ENCODE measurements at regions not wholly inside any gene's neighbourhood (a gene's known extent, or its start where the extent isn't known, plus 50 kb on each side); places are given as distances from the start of the nearest gene placed in this dataset.
A peak's percentile ranks its signal among the peaks of the same experiment; 100 is the strongest.
"Not testable (repeated sequence)": the region's sequence is repeated elsewhere in the genome, so short reads cannot be mapped to it uniquely, and the experiment has no call there.

GRCh38 chr7:142566271-142566670 is 183.0 kb upstream of the PRSS1 start:
- no peak for DNase-seq

DNA sequence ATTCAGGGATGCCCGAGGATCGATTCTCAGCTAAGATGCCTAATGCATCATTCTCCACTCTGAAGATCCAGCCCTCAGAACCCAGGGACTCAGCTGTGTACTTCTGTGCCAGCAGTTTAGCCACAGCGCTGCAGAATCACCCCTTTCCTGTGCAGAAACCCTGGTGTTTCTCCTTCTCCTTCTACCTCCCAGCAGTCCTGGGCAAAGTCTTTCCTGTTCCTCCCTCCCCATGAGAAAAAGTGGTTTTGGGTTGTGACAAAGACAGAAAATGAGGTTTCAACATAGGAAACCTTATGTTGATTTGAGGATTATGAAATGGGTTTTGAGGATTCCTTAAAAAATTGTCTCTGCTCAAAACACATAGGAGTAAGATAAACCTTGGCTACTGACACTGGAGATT is 185.1 kb upstream of the PRSS1 start:
- not testable (repeated sequence) for DNase-seq

DNA sequence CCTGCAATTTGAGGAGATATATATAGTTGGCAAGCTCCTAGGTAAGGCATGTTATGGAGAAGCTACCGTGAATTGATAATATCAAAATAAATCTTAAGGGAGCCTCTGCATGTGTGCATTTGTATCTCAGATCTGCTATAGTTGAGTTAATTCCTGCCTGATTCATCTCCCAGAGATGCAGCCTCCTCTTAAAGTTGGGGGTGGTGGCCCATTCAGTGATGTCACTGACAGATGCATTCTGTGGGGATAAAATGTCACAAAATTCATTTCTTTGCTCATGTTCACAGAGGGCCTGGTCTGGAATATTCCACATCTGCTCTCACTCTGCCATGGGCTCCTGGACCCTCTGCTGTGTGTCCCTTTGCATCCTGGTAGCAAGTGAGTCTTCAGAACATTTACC is 185.8 kb upstream of the PRSS1 start:
- no peak for DNase-seq

GRCh38 chr7:142562688-142563087 is 186.6 kb upstream of the PRSS1 start:
- no peak for DNase-seq

DNA sequence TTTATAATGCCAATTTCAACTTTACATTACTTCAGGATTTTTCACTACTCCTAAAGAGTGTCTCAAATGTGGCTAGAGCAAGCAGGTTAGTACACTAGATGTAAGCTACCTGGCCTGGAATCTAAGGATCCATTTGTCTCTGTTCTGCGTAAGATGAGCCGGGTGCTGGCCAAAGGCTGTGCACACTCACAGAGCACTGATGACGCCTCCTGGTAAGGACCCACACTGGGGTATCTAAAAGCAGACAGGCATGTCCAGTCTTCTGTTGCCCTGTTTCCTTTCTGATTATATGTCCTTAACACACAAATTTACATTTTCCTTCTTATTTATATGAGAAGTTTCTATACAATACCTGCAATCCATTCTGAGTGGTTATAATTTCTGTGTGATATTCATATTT is 187.9 kb upstream of the PRSS1 start:
- not testable (repeated sequence) for DNase-seq

DNA sequence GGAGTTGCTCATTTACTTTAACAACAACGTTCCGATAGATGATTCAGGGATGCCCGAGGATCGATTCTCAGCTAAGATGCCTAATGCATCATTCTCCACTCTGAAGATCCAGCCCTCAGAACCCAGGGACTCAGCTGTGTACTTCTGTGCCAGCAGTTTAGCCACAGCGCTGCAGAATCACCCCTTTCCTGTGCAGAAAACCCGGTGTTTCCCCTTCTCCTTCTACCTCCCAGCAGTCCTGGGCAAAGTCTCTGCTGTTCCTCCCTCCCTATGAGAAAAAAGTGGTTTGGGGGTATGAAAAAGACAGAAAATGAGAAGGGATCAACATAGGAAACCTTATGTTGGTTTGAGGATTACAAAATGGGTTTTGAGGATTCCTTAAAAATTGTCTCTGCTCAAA is 188.5 kb upstream of the PRSS1 start:
- DNase-seq: not testable (repeated sequence)

DNA sequence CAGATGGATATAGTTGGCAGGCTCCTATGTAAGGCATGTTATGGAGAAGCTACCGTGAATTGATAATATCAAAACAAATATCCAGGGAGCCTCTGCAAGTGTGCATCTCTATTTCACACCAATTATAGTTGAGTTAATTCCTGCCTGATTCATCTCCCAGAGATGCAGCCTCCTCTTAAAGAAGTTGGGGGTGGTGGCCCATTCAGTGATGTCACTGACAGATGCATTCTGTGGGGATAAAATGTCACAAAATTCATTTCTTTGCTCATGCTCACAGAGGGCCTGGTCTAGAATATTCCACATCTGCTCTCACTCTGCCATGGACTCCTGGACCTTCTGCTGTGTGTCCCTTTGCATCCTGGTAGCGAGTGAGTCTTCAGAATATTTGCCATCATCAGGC is 189.1 kb upstream of the PRSS1 start:
- DNase-seq: no peak

GRCh38 chr7:142557971-142558582 is 191.2 kb upstream of the PRSS1 start:
- peak; percentile 37 to 41 for DNase-seq

DNA sequence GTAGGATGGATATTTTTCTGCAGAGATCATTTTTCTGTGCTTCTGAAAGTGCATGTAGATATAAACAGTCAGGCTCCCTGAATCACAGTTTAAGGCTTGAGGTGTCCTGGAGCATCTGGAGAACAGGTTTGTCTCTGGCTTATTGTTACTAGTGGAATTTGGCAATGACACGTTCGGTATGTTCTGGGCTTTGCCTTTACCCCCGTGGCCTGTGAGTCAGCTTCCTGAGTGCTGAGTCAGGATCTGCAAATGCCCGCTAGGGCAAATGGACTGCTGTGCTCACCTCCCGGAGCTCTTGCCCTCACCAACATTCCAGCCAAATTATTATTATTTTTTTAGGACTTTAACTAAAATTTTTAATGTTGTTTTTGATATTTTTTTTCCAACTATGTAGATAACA is 192.5 kb upstream of the PRSS1 start:
- no peak for DNase-seq

GRCh38 chr7:142554560-142555532 is 194.4 kb upstream of the PRSS1 start:
- no peak for DNase-seq

DNA sequence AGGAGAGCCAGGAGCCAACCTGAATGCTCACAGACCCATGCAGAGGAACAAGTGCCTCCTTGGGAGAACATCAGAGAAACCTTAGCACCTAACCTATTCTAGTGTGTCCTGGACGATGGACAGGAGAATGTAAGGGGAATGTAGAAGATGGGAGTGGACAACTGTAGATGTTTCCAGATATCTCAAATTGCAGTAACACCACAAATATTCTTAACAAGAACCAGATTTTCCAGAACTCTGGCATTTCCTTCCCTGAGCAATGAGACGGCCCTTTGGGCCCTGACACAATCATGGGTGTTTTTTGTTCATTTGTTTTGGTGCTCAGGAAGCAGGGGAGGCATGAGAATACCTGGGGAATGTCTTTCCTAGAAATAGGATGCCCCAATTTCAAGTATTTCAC is 196.1 kb upstream of the PRSS1 start:
- DNase-seq: no peak

DNA sequence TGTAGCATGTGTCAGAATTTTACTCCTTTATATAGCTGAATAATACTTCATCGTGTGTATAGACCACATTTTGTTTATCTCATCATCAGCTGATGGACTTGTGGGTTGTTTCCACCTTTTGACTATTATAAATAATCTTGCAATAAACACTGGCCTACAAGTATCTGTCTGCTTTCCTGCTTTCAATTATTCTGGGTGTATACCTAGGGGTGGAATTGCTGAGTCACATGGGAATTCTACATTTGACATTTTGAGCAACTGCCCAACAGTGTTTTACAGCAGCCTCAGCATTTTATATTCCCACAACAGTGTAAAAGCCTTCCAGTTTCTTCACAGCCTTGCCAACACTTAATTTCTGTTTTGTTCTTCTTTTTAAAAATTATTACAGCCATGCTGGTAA is 200.3 kb upstream of the PRSS1 start:
- no peak for DNase-seq

- DNase-seq: no peak
Observed at GRCh38 chr7:142546452-142546851, 202.8 kb upstream of the PRSS1 start.

GRCh38 chr7:142542942-142543341 is 206.3 kb upstream of the PRSS1 start:
- no peak for DNase-seq

DNA sequence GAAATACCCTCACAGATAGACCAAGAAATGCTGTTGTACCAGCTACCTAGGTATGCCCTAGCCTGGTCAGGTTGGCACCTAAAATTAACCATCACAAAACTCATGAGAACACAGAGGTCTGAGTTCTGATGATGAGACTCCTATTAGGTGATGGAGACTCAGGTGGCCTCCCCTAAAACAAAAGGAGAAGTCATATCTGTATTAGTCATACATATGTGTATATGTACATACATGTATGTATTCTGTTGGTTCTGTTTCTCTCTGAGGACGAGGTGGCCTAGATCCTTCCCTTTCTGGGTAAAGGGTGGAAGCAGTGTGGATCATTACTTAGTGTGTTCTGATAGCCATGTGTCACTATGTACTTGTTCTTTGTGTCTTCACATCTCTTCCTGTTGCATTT is 207.2 kb upstream of the PRSS1 start:
- DNase-seq: no peak

DNA sequence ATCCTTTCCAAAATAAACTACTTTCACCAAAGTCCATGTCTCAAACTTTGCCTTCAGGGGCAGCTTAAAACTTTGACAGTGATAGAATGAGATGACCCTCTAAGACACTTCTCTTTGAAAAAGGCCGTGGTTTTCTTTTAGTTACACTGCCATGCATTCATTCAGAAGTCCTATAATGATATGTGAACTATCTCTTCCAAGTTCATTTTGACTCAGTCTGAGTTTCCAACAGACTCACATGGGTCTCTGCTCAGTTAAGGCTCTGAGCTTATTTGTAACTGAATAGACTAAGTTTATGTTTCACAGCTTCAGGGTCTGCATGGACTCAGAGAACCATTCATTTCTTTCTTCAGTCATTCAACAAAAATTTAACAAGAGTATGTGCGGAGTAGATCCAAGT is 208.9 kb upstream of the PRSS1 start:
- no peak for DNase-seq

GRCh38 chr7:142539901-142540300 is 209.4 kb upstream of the PRSS1 start:
- no peak for DNase-seq

DNA sequence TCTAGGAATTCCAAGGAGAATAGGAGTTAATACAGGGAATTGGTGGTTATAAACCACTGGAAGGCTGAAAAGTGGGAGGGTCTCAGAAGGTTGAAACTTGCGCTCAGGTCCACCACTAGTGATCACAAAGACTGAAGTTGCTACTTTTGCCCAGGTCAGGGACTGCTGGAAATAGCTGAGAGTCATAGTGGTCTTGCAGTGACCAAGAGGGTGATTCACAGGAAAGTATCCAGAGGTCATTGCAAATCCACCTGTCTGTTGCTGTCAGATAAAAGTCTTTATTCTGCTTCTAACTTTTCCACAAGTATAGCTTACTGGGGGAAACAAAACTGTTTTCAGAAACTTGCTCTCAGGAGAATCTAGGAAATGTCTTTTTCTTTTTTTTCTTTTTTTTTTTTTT is 211.5 kb upstream of the PRSS1 start:
- no peak for DNase-seq

DNA sequence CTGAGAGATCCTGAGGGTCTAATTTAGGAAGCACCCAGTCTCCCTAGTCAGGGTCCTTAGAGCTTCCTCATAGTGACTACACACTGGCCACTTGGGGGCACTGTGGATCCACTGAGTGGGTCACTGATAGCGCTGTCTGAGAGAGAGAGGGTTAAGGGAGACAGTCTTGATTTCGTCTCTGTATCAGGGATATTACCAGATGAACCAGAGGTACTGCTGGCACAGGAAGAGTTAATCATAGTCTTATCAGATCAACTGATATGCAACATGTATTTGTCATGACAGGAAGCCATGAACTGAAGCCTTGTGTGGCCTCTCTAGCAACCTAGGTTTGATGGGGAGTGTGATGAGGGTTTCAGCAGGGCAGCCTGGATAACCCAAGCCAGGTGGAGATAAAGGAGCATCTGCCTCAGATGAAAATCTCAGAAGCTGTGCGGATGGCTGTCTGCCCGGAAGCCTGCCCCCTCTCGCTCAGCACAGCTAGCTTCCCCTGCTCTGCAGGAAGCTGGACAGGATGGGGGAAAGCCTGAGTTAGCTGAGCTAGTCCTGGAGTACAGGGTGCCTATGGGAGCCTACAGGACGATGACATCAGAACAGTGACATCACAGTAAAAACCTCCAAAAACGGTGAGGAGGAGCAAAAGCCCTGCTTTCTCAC is 214.0 kb upstream of the PRSS1 start:
- DNase-seq: peak; percentile 66 to 74

DNA sequence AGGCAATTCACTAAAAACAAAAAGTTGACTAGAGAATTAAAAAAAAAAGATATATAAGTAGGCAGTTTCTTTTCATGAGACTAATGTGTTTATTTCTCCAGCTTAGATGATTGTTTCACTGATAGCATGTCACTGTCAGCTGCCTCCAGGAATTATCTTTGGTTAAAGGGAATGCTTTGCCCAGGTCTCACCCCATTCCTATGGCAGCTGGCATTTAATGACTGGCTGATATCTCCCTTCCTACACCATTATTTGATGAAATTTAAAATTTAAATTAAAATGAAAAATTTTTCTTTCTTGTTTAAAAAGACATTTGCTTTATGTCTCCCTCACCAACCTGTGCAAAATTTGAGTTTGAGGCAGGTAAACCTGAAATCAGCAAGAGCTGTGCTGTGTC is 214.5 kb upstream of the PRSS1 start:
- no peak for DNase-seq

DNA sequence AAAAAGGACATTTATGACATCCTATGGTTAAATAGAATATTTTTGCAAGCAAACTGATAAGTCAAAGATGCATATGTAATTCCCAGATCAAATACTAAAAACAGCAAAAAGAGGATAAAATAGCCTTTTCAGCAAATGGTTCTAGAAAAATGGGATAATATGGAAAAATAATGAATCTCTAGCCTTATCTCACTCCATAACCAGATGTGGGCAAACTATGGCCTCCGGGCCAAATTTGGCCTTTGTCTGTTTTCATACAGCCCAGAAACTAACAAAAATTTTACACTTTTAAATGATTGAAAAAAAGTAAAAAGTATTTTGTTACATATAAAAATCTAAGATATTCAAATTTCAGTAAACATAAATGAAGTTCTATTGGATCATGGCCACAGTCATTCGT is 215.4 kb upstream of the PRSS1 start:
- no peak for DNase-seq

- no peak for DNase-seq
Observed at GRCh38 chr7:142529591-142529990, 219.7 kb upstream of the PRSS1 start.

DNA sequence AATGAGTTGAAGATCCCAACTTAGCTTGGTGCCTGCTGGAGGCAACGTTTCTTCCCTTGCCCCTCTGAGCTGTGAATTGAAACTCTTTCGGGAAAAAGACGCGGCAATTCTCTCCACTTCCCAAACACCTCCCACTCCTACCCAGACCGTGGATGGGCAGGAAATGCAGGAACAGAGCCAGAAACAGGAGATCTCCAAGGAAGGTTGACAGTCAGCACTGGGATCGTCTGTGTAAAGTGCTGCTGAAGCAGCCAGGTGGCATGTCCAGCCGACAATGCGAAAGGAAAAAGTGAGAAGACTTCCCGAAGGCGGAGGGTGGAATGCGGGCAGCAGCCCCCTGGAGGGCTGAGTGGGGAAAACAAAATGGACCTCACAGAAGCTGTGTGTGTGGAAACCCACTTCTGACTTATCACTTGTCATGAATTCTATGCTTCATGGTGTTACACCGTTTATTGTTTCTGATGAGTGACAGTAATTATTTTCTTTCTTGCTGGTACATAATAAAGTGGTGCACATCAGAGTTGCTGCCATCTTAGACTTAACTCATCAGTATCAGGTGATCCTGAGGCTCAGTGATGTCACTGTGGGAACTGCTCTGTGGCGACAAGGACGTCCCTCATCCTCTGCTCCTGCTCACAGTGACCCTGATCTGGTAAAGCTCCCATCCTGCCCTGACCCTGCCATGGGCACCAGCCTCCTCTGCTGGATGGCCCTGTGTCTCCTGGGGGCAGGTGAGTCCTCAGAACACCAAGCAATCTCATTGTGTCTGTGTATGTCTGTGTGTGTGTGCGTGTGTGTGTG is 220.5 kb upstream of the PRSS1 start:
- no peak for DNase-seq

Measured in stimulated activated CD4-positive, alpha-beta T cell treated with anti-CD3 and anti-CD28 coated beads, Interleukin-2, amount 100 ng/mL, for 48 hours (primary cell).